Heart left ventricle (tissue), 13 donors: ENCODE measurements at regions not wholly inside any gene's neighbourhood (a gene's known extent, or its start where the extent isn't known, plus 50 kb on each side); places are given as distances from the start of the nearest gene placed in this dataset.

Experiments
- POLR2A ChIP-seq, 2 donors: fragments of 450-650 bp; IDR thresholded peaks; one replicate each; pipeline ENCODE4 v1.6.1; 2017; ENCODE audit warnings: antibody characterized with exemption in 2 of 2, mild to moderate bottlenecking in 2 of 2, moderate library complexity in 2 of 2
- TF ChIP-seq, protein P1 (sequence below), 12 donors: fragments of 200-600 bp; sonication (generic) in 4 of 12; IDR thresholded peaks; one replicate each; pipeline versions ENCODE4 v1.5.0 to v1.8.0; 2018 to 2022; ENCODE audit warnings: antibody characterized with exemption in 12 of 12, mild to moderate bottlenecking in 5 of 12
- donor health status: ischemic (EF 13 %, LVEDD 7.1; RV severe dilation, severe dysfunction).
- donor health status: DM: no; HTN: yes; CAD: no.
- donor health status: DM: no; HTN: no; CAD: no.
- donor health status: ischemic (EF 25% LVEDD 6.9; RV normal size, moderate dysfunction).
- donor health status: ischemic (EF 25% LVEDD 5.7; RV mildly dilated, moderate dysfunction).
- donor health status: ischemic (EF 35%, LVEDD 5.7; RV mildly dilated, moderate dysfunction).
- donor health status: nonischemic (EF 11% LVEDD 7.7; RV severe dilation, severe dysfunction).
- donor health status: DM: yes; HTN: yes; CAD: no.
- donor health status: PGD.
- donor health status: ischemic (EF 29% LVEDD 5.4; RV normal size, mild dysfunction).
- donor health status: nonischemic (EF 23%, LVEDD 6.1; RV moderate dilation, normal function).

DNA sequence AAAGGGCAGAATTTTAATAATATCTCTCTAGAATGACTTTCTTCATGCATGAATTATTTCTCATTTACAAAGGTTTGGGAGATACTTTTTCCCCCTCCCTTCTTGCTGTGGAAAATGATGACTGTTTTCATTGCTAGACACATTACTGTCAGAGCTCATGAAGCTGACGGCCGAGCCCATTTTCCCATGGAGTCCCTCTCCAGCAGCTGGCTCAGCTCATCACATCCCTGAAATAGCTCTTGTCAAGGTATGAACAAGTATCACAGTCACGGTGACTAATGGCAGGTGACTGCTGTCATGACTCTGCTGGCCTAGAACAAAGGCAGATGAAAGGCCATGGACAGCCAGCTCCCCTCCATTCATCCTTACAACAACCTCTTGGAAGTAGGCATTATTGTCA, 208.1 kb downstream of the ABCC12 start:
- TF ChIP-seq, protein P1, sequence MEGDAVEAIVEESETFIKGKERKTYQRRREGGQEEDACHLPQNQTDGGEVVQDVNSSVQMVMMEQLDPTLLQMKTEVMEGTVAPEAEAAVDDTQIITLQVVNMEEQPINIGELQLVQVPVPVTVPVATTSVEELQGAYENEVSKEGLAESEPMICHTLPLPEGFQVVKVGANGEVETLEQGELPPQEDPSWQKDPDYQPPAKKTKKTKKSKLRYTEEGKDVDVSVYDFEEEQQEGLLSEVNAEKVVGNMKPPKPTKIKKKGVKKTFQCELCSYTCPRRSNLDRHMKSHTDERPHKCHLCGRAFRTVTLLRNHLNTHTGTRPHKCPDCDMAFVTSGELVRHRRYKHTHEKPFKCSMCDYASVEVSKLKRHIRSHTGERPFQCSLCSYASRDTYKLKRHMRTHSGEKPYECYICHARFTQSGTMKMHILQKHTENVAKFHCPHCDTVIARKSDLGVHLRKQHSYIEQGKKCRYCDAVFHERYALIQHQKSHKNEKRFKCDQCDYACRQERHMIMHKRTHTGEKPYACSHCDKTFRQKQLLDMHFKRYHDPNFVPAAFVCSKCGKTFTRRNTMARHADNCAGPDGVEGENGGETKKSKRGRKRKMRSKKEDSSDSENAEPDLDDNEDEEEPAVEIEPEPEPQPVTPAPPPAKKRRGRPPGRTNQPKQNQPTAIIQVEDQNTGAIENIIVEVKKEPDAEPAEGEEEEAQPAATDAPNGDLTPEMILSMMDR (IDR thresholded peaks at IDR 0.05) = no peak
- TF ChIP-seq POLR2A (IDR thresholded peaks at IDR 0.05) = no peak
